ENCODE measurements at regions not wholly inside any gene's neighbourhood (a gene's known extent, or its start where the extent isn't known, plus 50 kb on each side); places are given as distances from the start of the nearest gene placed in this dataset.

GRCh38 chr7:85802211-85802610 lies 615.4 kb upstream of the SEMA3D start:
- TF ChIP-seq CBX2 (IDR thresholded peaks at IDR 0.05; ENCODE audit: borderline replicate concordance, low read depth) = no peak
- no peak for TF ChIP-seq JUN (IDR thresholded peaks at IDR 0.05)
- TF ChIP-seq MYC (IDR thresholded peaks at IDR 0.05; ENCODE audit: borderline replicate concordance, low read length) = no peak
- no peak for TF ChIP-seq RFX5 (IDR thresholded peaks at IDR 0.05)
- TF ChIP-seq HEYL (CRISPR knock-in tag; IDR thresholded peaks at IDR 0.05) = no peak
- TF ChIP-seq, protein P1, sequence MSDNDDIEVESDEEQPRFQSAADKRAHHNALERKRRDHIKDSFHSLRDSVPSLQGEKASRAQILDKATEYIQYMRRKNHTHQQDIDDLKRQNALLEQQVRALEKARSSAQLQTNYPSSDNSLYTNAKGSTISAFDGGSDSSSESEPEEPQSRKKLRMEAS (IDR thresholded peaks at IDR 0.05) = no peak
- no peak for TF ChIP-seq CTCF (IDR thresholded peaks at IDR 0.05)

Measured in A549 (cell line).